ENCODE measurements at regions not wholly inside any gene's neighbourhood (a gene's known extent, or its start where the extent isn't known, plus 50 kb on each side); places are given as distances from the start of the nearest gene placed in this dataset.

- DNase-seq (ENCODE audit: extremely low spot score, unreplicated experiment): no peak
- H3K27me3 Mint-ChIP-seq (ENCODE audit: unreplicated experiment): peaks cover 27% of the 10 kb centered on the region
- TF ChIP-seq, protein P1, sequence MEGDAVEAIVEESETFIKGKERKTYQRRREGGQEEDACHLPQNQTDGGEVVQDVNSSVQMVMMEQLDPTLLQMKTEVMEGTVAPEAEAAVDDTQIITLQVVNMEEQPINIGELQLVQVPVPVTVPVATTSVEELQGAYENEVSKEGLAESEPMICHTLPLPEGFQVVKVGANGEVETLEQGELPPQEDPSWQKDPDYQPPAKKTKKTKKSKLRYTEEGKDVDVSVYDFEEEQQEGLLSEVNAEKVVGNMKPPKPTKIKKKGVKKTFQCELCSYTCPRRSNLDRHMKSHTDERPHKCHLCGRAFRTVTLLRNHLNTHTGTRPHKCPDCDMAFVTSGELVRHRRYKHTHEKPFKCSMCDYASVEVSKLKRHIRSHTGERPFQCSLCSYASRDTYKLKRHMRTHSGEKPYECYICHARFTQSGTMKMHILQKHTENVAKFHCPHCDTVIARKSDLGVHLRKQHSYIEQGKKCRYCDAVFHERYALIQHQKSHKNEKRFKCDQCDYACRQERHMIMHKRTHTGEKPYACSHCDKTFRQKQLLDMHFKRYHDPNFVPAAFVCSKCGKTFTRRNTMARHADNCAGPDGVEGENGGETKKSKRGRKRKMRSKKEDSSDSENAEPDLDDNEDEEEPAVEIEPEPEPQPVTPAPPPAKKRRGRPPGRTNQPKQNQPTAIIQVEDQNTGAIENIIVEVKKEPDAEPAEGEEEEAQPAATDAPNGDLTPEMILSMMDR (IDR thresholded peaks at IDR 0.05): no peak
Observed at GRCh38 chr5:127184851-127185250, 105.7 kb upstream of the MEGF10 start.

GRCh38 chr5:127186657-127187056 is 103.9 kb upstream of the MEGF10 start:
- Mint-ChIP-seq H3K4me1 (ENCODE audit: unreplicated experiment) (no peaks in the 10 kb centered on the region), H3K9me3 (ENCODE audit: unreplicated experiment) (no peaks in the 10 kb centered on the region), H3K4me3 (ENCODE audit: unreplicated experiment) (no peak overlapping the region), H3K36me3 (ENCODE audit: unreplicated experiment) (no peaks in the 10 kb centered on the region), H3K27ac (ENCODE audit: unreplicated experiment) (no peak overlapping the region), H3K27me3 (ENCODE audit: unreplicated experiment) (peaks cover 20% of the 10 kb centered on the region)
- TF ChIP-seq, protein P1 (IDR thresholded peaks at IDR 0.05): no peak
- no peak for DNase-seq (ENCODE audit: extremely low spot score, unreplicated experiment)

More at GRCh38 chr5:127184851-127185250, 105.7 kb upstream of the MEGF10 start:
- Mint-ChIP-seq H3K9me3 (ENCODE audit: unreplicated experiment) (no peaks in the 10 kb centered on the region), H3K27ac (ENCODE audit: unreplicated experiment) (no peak overlapping the region), H3K4me1 (ENCODE audit: unreplicated experiment) (peaks cover 2% of the 10 kb centered on the region), H3K36me3 (ENCODE audit: unreplicated experiment) (no peaks in the 10 kb centered on the region), H3K4me3 (ENCODE audit: unreplicated experiment) (no peak overlapping the region)

GRCh38 chr5:127187706-127188105 is 102.9 kb upstream of the MEGF10 start:
- H3K27ac Mint-ChIP-seq (ENCODE audit: unreplicated experiment): no peak overlapping the region
- peaks cover 2% of the 10 kb centered on the region for H3K4me1 Mint-ChIP-seq (ENCODE audit: unreplicated experiment)
- TF ChIP-seq, protein P1 (IDR thresholded peaks at IDR 0.05): no peak
- peaks cover 20% of the 10 kb centered on the region for H3K27me3 Mint-ChIP-seq (ENCODE audit: unreplicated experiment)
- no peak overlapping the region for H3K4me3 Mint-ChIP-seq (ENCODE audit: unreplicated experiment)
- no peak for DNase-seq (ENCODE audit: extremely low spot score, unreplicated experiment)
- H3K36me3 Mint-ChIP-seq (ENCODE audit: unreplicated experiment): no peaks in the 10 kb centered on the region
- no peaks in the 10 kb centered on the region for H3K9me3 Mint-ChIP-seq (ENCODE audit: unreplicated experiment)

- Mint-ChIP-seq H3K9me3 (ENCODE audit: unreplicated experiment) (peaks cover 9% of the 10 kb centered on the region), H3K4me3 (ENCODE audit: unreplicated experiment) (no peak overlapping the region), H3K4me1 (ENCODE audit: unreplicated experiment) (peaks cover 3% of the 10 kb centered on the region), H3K27me3 (ENCODE audit: unreplicated experiment) (peaks cover 27% of the 10 kb centered on the region), H3K36me3 (ENCODE audit: unreplicated experiment) (no peaks in the 10 kb centered on the region), H3K27ac (ENCODE audit: unreplicated experiment) (no peak overlapping the region)
- DNase-seq (ENCODE audit: extremely low spot score, unreplicated experiment): no peak
- TF ChIP-seq, protein P1 (IDR thresholded peaks at IDR 0.05): no peak
Observed at GRCh38 chr5:127192150-127192549, 98.4 kb upstream of the MEGF10 start.

- peaks cover 20% of the 10 kb centered on the region for H3K27me3 Mint-ChIP-seq (ENCODE audit: unreplicated experiment)
- no peak for DNase-seq (ENCODE audit: extremely low spot score, unreplicated experiment)
- no peak overlapping the region for H3K4me3 Mint-ChIP-seq (ENCODE audit: unreplicated experiment)
- no peaks in the 10 kb centered on the region for H3K36me3 Mint-ChIP-seq (ENCODE audit: unreplicated experiment)
- H3K4me1 Mint-ChIP-seq (ENCODE audit: unreplicated experiment): peaks cover 3% of the 10 kb centered on the region
- H3K9me3 Mint-ChIP-seq (ENCODE audit: unreplicated experiment): peaks cover 9% of the 10 kb centered on the region
- TF ChIP-seq, protein P1 (IDR thresholded peaks at IDR 0.05): no peak
- no peak overlapping the region for H3K27ac Mint-ChIP-seq (ENCODE audit: unreplicated experiment)
Observed at GRCh38 chr5:127192836-127193338, 97.7 kb upstream of the MEGF10 start.
